GM12878 (cell line): ENCODE measurements at regions not wholly inside any gene's neighbourhood (a gene's known extent, or its start where the extent isn't known, plus 50 kb on each side); places are given as distances from the start of the nearest gene placed in this dataset.

ENCODE experiments used
- CBFB ChIP-seq: IDR thresholded peaks from 2 replicates; pipeline ENCODE4 v1.6.1; 2016; ENCODE audit warnings: antibody characterized with exemption, low read depth
- EGR1 ChIP-seq, 2 experiments: IDR thresholded peaks; 1 replicate in 1 of 2; 2 replicates in 1 of 2; pipeline ENCODE4 v1.6.1; 2011 to 2012; ENCODE audit warnings: low read depth in 2 of 2, low read length in 2 of 2, borderline replicate concordance in 1 of 2, mild to moderate bottlenecking in 1 of 2, moderate library complexity in 1 of 2
- GABPA ChIP-seq: IDR thresholded peaks from 2 replicates; pipeline ENCODE4 v1.6.1; 2014; ENCODE audit warnings: antibody characterized with exemption, low read depth, mild to moderate bottlenecking, inconsistent platforms
- SRF ChIP-seq, 2 experiments: IDR thresholded peaks; 2 replicates each; pipeline ENCODE4 v1.6.1; 2011; ENCODE audit warnings: low read depth in 2 of 2, low read length in 2 of 2, mild to moderate bottlenecking in 1 of 2, moderate library complexity in 1 of 2
- STAT3 ChIP-seq: IDR thresholded peaks from 2 replicates; pipeline ENCODE4 v1.6.1; 2011; ENCODE audit warnings: low read depth, low read length, improper control_type of control experiment
- TF ChIP-seq, protein P1 (sequence below): fragments of 450-650 bp; IDR thresholded peaks from 2 replicates; pipeline ENCODE4 v1.6.1; 2017; ENCODE audit warnings: antibody characterized with exemption, mild to moderate bottlenecking, moderate library complexity
- TF ChIP-seq, protein P2 (sequence below): fragments of 450-650 bp; IDR thresholded peaks from 2 replicates; pipeline ENCODE4 v1.6.1; 2017; ENCODE audit warnings: mild to moderate bottlenecking, low read depth, inconsistent platforms; ENCODE audit not compliant: poor library complexity, severe bottlenecking
- TF ChIP-seq, protein P3 (sequence below): fragments of 450-650 bp; IDR thresholded peaks from 2 replicates; pipeline ENCODE4 v1.6.1; 2017; ENCODE audit warnings: mild to moderate bottlenecking

DNA sequence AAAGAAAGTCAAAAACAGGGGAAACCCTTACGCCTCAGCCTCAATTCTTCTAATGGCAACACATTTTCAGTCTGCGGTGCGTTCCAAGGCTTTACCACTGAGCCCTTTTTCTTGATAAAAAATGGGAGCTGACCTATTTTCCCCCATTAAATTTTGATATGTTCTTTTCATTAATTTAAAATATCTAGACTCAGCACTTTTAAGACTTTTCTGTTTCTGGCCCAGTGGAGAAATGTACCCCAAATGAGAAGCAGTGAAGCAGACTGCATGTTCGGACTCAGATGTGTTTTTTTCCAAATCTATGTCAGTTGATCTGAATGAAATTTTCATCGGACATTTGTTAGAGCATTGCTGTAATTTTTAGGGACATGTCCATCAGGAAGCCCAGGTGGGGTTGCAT lies 126.2 kb downstream of the SEC23IP start (continued):
- TF ChIP-seq, protein P1, sequence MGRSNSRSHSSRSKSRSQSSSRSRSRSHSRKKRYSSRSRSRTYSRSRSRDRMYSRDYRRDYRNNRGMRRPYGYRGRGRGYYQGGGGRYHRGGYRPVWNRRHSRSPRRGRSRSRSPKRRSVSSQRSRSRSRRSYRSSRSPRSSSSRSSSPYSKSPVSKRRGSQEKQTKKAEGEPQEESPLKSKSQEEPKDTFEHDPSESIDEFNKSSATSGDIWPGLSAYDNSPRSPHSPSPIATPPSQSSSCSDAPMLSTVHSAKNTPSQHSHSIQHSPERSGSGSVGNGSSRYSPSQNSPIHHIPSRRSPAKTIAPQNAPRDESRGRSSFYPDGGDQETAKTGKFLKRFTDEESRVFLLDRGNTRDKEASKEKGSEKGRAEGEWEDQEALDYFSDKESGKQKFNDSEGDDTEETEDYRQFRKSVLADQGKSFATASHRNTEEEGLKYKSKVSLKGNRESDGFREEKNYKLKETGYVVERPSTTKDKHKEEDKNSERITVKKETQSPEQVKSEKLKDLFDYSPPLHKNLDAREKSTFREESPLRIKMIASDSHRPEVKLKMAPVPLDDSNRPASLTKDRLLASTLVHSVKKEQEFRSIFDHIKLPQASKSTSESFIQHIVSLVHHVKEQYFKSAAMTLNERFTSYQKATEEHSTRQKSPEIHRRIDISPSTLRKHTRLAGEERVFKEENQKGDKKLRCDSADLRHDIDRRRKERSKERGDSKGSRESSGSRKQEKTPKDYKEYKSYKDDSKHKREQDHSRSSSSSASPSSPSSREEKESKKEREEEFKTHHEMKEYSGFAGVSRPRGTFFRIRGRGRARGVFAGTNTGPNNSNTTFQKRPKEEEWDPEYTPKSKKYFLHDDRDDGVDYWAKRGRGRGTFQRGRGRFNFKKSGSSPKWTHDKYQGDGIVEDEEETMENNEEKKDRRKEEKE, result no peak
- TF ChIP-seq CBFB (no peak), GABPA (no peak), EGR1 (IDR thresholded peaks at IDR 0.05; ENCODE audit: borderline replicate concordance in 1 of 2, low read depth in 2 of 2, low read length in 2 of 2) (no peak), STAT3 (no peak), SRF (IDR thresholded peaks at IDR 0.05; ENCODE audit: low read depth in 2 of 2, low read length in 2 of 2) (no peak)
- TF ChIP-seq, protein P2, sequence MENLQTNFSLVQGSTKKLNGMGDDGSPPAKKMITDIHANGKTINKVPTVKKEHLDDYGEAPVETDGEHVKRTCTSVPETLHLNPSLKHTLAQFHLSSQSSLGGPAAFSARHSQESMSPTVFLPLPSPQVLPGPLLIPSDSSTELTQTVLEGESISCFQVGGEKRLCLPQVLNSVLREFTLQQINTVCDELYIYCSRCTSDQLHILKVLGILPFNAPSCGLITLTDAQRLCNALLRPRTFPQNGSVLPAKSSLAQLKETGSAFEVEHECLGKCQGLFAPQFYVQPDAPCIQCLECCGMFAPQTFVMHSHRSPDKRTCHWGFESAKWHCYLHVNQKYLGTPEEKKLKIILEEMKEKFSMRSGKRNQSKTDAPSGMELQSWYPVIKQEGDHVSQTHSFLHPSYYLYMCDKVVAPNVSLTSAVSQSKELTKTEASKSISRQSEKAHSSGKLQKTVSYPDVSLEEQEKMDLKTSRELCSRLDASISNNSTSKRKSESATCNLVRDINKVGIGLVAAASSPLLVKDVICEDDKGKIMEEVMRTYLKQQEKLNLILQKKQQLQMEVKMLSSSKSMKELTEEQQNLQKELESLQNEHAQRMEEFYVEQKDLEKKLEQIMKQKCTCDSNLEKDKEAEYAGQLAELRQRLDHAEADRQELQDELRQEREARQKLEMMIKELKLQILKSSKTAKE, result no peak
- TF ChIP-seq, protein P3, sequence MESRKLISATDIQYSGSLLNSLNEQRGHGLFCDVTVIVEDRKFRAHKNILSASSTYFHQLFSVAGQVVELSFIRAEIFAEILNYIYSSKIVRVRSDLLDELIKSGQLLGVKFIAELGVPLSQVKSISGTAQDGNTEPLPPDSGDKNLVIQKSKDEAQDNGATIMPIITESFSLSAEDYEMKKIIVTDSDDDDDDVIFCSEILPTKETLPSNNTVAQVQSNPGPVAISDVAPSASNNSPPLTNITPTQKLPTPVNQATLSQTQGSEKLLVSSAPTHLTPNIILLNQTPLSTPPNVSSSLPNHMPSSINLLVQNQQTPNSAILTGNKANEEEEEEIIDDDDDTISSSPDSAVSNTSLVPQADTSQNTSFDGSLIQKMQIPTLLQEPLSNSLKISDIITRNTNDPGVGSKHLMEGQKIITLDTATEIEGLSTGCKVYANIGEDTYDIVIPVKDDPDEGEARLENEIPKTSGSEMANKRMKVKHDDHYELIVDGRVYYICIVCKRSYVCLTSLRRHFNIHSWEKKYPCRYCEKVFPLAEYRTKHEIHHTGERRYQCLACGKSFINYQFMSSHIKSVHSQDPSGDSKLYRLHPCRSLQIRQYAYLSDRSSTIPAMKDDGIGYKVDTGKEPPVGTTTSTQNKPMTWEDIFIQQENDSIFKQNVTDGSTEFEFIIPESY, result no peak
